GM12892 (cell line): ENCODE measurements at regions not wholly inside any gene's neighbourhood (a gene's known extent, or its start where the extent isn't known, plus 50 kb on each side); places are given as distances from the start of the nearest gene placed in this dataset.

Experiments used
- DNase-seq: peaks from one replicate; pipeline ENCODE4 v3.0.0; 2011; ENCODE audit not compliant: insufficient read length
- FAIRE-seq: peaks from 2 replicates; lab custom pipeline; 2011; peaks lifted over from hg19 to GRCh38; lab: Jason Lieb, UNC
- POLR2A ChIP-seq: IDR thresholded peaks from 2 replicates; pipeline ENCODE4 v1.6.1; 2011; ENCODE audit warnings: low read depth, low read length, control low read depth
- POLR2AphosphoS5 ChIP-seq: IDR thresholded peaks from 2 replicates; pipeline ENCODE4 v1.6.1; 2011; ENCODE audit warnings: low read depth, low read length, control low read depth
- TAF1 ChIP-seq: IDR thresholded peaks from 2 replicates; pipeline ENCODE4 v1.6.1; 2011; ENCODE audit warnings: low read depth, mild to moderate bottlenecking, control low read depth, low read length, borderline replicate concordance

DNA sequence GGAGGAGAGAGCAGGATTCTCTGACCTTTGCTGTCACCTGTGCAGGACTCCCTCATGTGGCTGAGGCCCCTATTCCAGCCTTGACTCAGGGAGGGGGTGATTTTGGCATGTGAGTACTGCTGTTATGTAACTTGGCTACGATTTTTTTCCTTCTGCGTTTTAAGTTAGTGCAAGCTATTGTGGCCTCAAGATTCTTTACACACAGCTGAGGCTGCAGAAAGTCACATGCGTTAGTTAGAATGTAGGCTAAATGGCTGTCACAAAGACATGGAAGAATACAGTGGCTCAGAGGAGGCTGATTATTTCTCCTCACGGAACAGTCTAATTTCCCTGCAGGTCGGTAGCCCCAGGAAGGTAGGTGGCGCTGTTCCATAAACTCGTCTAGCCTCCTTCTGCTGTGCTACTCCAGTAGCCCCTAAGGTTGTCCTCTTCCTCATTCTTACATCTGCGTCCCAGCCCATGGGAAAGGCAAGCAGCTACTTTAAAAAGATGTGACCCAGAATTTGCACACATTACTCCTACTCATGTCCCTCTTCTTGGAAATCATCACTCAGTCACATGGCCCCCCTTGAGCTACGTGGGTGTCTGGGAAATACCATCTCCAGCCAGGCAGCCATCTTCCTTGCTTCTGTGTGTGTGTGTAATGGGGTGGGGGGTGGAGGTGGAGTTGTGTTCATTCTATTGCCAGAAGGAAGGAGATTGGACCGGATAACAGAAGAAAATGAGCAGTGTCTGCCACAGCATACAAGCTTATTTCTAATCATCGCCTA is 486.6 kb downstream of the CCDC171 start:
- FAIRE-seq = no peak
- TF ChIP-seq POLR2A (no peak), TAF1 (no peak), POLR2AphosphoS5 (no peak)

GRCh38 chr9:16039988-16040761 is 487.3 kb downstream of the CCDC171 start:
- DNase-seq = no peak
- FAIRE-seq = no peak
- no peak for TF ChIP-seq POLR2AphosphoS5
- TF ChIP-seq POLR2A = no peak
- no peak for TF ChIP-seq TAF1

More for the DNA sequence above, 486.6 kb downstream of the CCDC171 start:
- DNase-seq = no peak

DNA sequence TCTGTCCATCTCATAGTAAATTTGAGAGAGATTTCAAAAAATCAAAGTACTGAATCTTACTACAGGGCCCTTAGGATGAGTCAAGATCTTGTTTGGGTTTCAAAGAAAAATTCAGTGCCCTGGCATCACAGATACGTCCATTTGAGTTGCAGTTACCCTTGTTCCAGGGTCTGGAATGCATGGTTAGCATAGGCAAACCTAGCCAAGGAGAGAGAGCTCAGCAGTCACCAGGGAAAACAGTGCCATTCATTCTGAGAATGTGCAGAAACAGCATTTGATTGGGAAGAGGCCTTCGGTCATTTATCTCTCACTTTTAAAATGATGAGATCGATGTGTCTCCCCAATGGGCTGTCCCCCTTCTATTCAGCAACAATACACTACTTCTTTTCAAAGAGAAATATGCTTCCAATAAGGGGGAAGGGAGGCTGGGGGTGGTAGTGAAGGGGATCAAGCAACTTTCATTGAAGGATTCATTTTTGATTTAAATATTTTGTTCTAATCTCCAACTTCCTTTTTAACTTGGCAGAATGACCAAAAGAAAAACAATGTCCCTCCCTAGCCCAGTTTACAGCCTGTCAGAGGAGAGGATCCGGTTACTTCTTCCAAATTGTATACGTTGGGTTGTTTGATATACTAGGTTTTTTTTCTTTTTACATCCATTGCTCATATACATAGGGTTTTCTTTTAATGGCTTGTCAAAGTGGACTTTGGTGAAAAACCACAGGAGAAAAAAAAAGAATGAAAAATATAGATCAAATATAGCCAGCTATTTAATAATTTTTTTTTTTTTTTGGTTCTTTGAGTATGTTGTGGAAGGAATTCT is 491.1 kb downstream of the CCDC171 start:
- no peak for DNase-seq
- FAIRE-seq = no peak
- no peak for TF ChIP-seq POLR2AphosphoS5
- TF ChIP-seq TAF1 = no peak
- TF ChIP-seq POLR2A = no peak

DNA sequence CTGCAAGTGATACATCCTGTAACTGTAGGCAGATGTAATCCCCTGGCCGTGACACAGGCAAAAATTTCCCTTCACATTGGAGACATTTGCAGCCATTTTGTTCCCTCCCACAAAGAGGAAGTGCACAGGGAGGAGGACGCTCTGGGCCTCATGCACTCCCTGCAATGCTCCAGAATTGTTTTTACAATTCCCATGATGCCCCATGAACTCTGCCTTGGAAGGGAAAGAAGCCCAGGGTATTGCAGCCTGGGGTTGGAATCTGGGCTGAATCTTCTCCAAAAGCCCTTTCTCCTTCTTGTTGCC is 491.7 kb downstream of the CCDC171 start:
- FAIRE-seq (no peak), DNase-seq (no peak)

GRCh38 chr9:16045651-16046280 is 492.9 kb downstream of the CCDC171 start:
- FAIRE-seq = no peak
- no peak for TF ChIP-seq TAF1
- no peak for TF ChIP-seq POLR2A
- no peak for TF ChIP-seq POLR2AphosphoS5
- DNase-seq = no peak

More for the DNA sequence above, 491.7 kb downstream of the CCDC171 start:
- TF ChIP-seq TAF1 (no peak), POLR2AphosphoS5 (no peak), POLR2A (no peak)

GRCh38 chr9:16046713-16047112 is 493.9 kb downstream of the CCDC171 start:
- FAIRE-seq (no peak), DNase-seq (no peak)
- no peak for TF ChIP-seq POLR2A
- TF ChIP-seq POLR2AphosphoS5 = no peak
- TF ChIP-seq TAF1 = no peak

DNA sequence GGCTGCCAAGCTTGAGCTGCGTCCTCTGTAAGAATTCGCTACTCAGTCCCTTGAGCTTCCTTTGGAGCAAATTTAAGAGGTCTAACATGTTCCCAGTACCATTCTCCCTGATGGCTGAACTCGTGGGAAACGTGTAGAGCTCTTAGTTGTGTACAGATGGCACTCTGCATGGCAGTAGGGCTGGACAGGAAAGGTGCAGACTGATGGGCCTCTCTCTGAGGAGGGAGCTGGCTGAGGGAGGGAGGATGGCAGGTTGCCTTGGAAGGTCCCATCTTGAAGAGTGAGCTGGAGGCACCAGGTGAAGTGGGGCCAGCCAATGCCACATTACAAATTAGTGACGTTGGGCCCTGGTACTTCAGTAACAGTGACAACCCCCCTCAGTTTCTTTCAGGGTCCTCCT is 495.3 kb downstream of the CCDC171 start:
- FAIRE-seq = no peak
- TF ChIP-seq TAF1 (no peak), POLR2AphosphoS5 (no peak), POLR2A (no peak)

DNA sequence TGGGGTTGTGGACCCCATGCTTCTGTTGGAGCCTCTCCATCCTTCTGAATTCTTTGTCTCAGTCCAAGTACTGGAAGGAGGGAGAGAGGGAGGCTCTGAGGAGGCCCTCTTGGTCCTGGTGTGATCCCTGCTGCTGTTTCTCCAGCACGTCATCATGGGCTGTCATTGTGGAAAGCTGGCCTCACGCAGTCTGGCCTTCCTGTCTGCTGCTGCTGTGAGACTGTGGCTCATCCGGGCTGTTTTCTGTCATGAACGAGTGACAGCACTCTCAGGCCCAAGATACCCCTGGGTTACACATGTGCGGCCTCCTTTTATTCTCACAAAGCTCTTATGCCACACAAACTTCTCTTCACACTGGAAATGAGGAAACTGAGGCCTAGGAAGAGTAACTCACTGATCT is 499.3 kb downstream of the CCDC171 start:
- DNase-seq (no peak), FAIRE-seq (no peak)
- no peak for TF ChIP-seq POLR2A
- TF ChIP-seq TAF1 = no peak
- no peak for TF ChIP-seq POLR2AphosphoS5

More for the DNA sequence above, 495.3 kb downstream of the CCDC171 start:
- DNase-seq = no peak

- no peak for FAIRE-seq
- TF ChIP-seq TAF1 (no peak), POLR2AphosphoS5 (no peak), POLR2A (no peak)
These were observed 500.1 kb downstream of the CCDC171 start for GRCh38 chr9:16052757-16053530.

GRCh38 chr9:16057541-16057940 is 504.7 kb downstream of the CCDC171 start:
- TF ChIP-seq POLR2A (no peak), TAF1 (no peak), POLR2AphosphoS5 (no peak)
- DNase-seq = no peak
- FAIRE-seq = no peak

More at GRCh38 chr9:16052757-16053530, 500.1 kb downstream of the CCDC171 start:
- DNase-seq = no peak
